GM12872 (cell line): ENCODE measurements at regions not wholly inside any gene's neighbourhood (a gene's known extent, or its start where the extent isn't known, plus 50 kb on each side); places are given as distances from the start of the nearest gene placed in this dataset.

Experiments
- CTCF ChIP-seq: IDR thresholded peaks from 3 replicates; pipeline ENCODE4 v1.5.1; 2011; ENCODE audit warnings: low read depth, mild to moderate bottlenecking, low read length, moderate library complexity; ENCODE audit not compliant: insufficient read depth

GRCh38 chrX:8075636-8076035 lies 95.4 kb downstream of the VCX2 start:
- TF ChIP-seq CTCF, result no peak

GRCh38 chrX:8067754-8068462 lies 103.2 kb downstream of the VCX2 start:
- no peak for TF ChIP-seq CTCF

- TF ChIP-seq CTCF, result no peak
Observed at GRCh38 chrX:8052909-8053308, 118.2 kb downstream of the VCX2 start.

GRCh38 chrX:8049827-8050226 lies 121.2 kb downstream of the VCX2 start:
- TF ChIP-seq CTCF, result no peak

- no peak for TF ChIP-seq CTCF
Observed at GRCh38 chrX:8048466-8048865, 121.3 kb upstream of the PNPLA4 start.

- TF ChIP-seq CTCF, result no peak
Observed at GRCh38 chrX:8044947-8045346, 117.7 kb upstream of the PNPLA4 start.

- TF ChIP-seq CTCF, result no peak
Observed at GRCh38 chrX:8043546-8043945, 116.3 kb upstream of the PNPLA4 start.
